ENCODE measurements at regions not wholly inside any gene's neighbourhood (a gene's known extent, or its start where the extent isn't known, plus 50 kb on each side); places are given as distances from the start of the nearest gene placed in this dataset.

- no peak for DNase-seq (ENCODE audit: low read depth, low spot score)
- no peak overlapping the region for H3K4me3 ChIP-seq (ENCODE audit: low read length)
These were observed 69.2 kb upstream of the GLI2 start for GRCh38 chr2:120666433-120666832.

- no peak overlapping the region for H3K4me3 ChIP-seq (ENCODE audit: low read length)
- no peak for DNase-seq (ENCODE audit: low read depth, low spot score)
These were observed 67.7 kb upstream of the GLI2 start for GRCh38 chr2:120667981-120668380.

- peak; percentile 11 for DNase-seq (ENCODE audit: low read depth, low spot score)
- no peak overlapping the region for H3K4me3 ChIP-seq (ENCODE audit: low read length)
These were observed 66.3 kb upstream of the GLI2 start for GRCh38 chr2:120669121-120669952.

- H3K4me3 ChIP-seq (ENCODE audit: low read length), result no peak overlapping the region
- DNase-seq (ENCODE audit: low read depth, low spot score), result no peak
These were observed 65.7 kb upstream of the GLI2 start for GRCh38 chr2:120669971-120670370.

- H3K4me3 ChIP-seq (ENCODE audit: low read length), result no peak overlapping the region
- no peak for DNase-seq (ENCODE audit: low read depth, low spot score)
These were observed 65.3 kb upstream of the GLI2 start for GRCh38 chr2:120670371-120670770.

- DNase-seq (ENCODE audit: low read depth, low spot score), result no peak
These were observed 64.7 kb upstream of the GLI2 start for GRCh38 chr2:120670771-120671480.

GRCh38 chr2:120672526-120673204, 63.0 kb upstream of the GLI2 start:
- H3K4me3 ChIP-seq (ENCODE audit: low read length), result no peak overlapping the region
- DNase-seq (ENCODE audit: low read depth, low spot score), result no peak

More at GRCh38 chr2:120670771-120671480, 64.7 kb upstream of the GLI2 start:
- no peak overlapping the region for H3K4me3 ChIP-seq (ENCODE audit: low read length)

- DNase-seq (ENCODE audit: low read depth, low spot score), result no peak
- H3K4me3 ChIP-seq (ENCODE audit: low read length), result no peak overlapping the region
These were observed 62.5 kb upstream of the GLI2 start for GRCh38 chr2:120673205-120673550.

GRCh38 chr2:120673571-120674061, 62.1 kb upstream of the GLI2 start:
- H3K4me3 ChIP-seq (ENCODE audit: low read length), result no peak overlapping the region
- no peak for DNase-seq (ENCODE audit: low read depth, low spot score)

- H3K4me3 ChIP-seq (ENCODE audit: low read length), result no peak overlapping the region
- no peak for DNase-seq (ENCODE audit: low read depth, low spot score)
These were observed 61.2 kb upstream of the GLI2 start for GRCh38 chr2:120674246-120675170.

- peak; percentile 23 for DNase-seq (ENCODE audit: low read depth, low spot score)
- H3K4me3 ChIP-seq (ENCODE audit: low read length), result no peak overlapping the region
These were observed 60.1 kb upstream of the GLI2 start for GRCh38 chr2:120675460-120676130.

- H3K4me3 ChIP-seq (ENCODE audit: low read length), result no peak overlapping the region
- no peak for DNase-seq (ENCODE audit: low read depth, low spot score)
These were observed 58.4 kb upstream of the GLI2 start for GRCh38 chr2:120677221-120677620.

- no peak for DNase-seq (ENCODE audit: low read depth, low spot score)
- no peak overlapping the region for H3K4me3 ChIP-seq (ENCODE audit: low read length)
These were observed 57.9 kb upstream of the GLI2 start for GRCh38 chr2:120677696-120678247.

GRCh38 chr2:120678251-120678650, 57.4 kb upstream of the GLI2 start:
- no peak for DNase-seq (ENCODE audit: low read depth, low spot score)
- H3K4me3 ChIP-seq (ENCODE audit: low read length), result no peak overlapping the region

GRCh38 chr2:120678926-120679325, 56.7 kb upstream of the GLI2 start:
- no peak for DNase-seq (ENCODE audit: low read depth, low spot score)
- H3K4me3 ChIP-seq (ENCODE audit: low read length), result no peak overlapping the region

- no peak for DNase-seq (ENCODE audit: low read depth, low spot score)
- H3K4me3 ChIP-seq (ENCODE audit: low read length), result no peak overlapping the region
These were observed 56.1 kb upstream of the GLI2 start for GRCh38 chr2:120679526-120679925.

- H3K4me3 ChIP-seq (ENCODE audit: low read length), result no peak overlapping the region
- peak; percentile 71 for DNase-seq (ENCODE audit: low read depth, low spot score)
These were observed 55.4 kb upstream of the GLI2 start for GRCh38 chr2:120680136-120680761.

GRCh38 chr2:120681181-120681580, 54.5 kb upstream of the GLI2 start:
- H3K4me3 ChIP-seq (ENCODE audit: low read length), result no peak overlapping the region
- no peak for DNase-seq (ENCODE audit: low read depth, low spot score)
